ENCODE measurements at regions not wholly inside any gene's neighbourhood (a gene's known extent, or its start where the extent isn't known, plus 50 kb on each side); places are given as distances from the start of the nearest gene placed in this dataset.

DNA sequence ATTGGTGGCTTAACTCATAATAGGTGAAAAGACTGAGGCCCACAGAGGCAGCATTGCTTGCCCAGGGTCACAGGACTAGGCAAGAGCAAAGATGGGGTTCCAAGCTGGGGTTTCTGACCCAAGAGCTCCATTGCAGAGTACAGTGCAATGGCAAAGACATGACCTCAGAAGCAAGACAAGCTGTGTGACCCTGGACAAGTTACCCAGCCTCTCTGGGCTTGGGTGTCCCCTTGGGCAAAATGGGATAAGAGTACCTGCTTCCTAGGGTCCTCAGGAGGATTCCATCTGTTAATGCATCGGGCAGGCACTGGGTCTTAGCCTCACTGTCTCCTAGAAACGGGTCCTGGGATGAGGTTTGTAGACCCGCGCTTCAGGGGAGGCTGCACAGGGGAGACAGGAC is 111.6 kb upstream of the NCOR2 start:
- TF ChIP-seq YY1 (IDR thresholded peaks at IDR 0.05; ENCODE audit: insufficient read depth, insufficient read length) (no peak), ZNF274 (IDR thresholded peaks at IDR 0.05; ENCODE audit: low read depth, low read length) (no peak)
